ENCODE measurements at regions not wholly inside any gene's neighbourhood (a gene's known extent, or its start where the extent isn't known, plus 50 kb on each side); places are given as distances from the start of the nearest gene placed in this dataset.

- TF ChIP-seq GABPA (IDR thresholded peaks at IDR 0.05 in 1 of 2, conservative IDR thresholded peaks at IDR 0.05 in 1 of 2) = no peak
- TF ChIP-seq, protein P1, sequence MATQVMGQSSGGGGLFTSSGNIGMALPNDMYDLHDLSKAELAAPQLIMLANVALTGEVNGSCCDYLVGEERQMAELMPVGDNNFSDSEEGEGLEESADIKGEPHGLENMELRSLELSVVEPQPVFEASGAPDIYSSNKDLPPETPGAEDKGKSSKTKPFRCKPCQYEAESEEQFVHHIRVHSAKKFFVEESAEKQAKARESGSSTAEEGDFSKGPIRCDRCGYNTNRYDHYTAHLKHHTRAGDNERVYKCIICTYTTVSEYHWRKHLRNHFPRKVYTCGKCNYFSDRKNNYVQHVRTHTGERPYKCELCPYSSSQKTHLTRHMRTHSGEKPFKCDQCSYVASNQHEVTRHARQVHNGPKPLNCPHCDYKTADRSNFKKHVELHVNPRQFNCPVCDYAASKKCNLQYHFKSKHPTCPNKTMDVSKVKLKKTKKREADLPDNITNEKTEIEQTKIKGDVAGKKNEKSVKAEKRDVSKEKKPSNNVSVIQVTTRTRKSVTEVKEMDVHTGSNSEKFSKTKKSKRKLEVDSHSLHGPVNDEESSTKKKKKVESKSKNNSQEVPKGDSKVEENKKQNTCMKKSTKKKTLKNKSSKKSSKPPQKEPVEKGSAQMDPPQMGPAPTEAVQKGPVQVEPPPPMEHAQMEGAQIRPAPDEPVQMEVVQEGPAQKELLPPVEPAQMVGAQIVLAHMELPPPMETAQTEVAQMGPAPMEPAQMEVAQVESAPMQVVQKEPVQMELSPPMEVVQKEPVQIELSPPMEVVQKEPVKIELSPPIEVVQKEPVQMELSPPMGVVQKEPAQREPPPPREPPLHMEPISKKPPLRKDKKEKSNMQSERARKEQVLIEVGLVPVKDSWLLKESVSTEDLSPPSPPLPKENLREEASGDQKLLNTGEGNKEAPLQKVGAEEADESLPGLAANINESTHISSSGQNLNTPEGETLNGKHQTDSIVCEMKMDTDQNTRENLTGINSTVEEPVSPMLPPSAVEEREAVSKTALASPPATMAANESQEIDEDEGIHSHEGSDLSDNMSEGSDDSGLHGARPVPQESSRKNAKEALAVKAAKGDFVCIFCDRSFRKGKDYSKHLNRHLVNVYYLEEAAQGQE (IDR thresholded peaks at IDR 0.05) = no peak
- TF ChIP-seq, protein P2, sequence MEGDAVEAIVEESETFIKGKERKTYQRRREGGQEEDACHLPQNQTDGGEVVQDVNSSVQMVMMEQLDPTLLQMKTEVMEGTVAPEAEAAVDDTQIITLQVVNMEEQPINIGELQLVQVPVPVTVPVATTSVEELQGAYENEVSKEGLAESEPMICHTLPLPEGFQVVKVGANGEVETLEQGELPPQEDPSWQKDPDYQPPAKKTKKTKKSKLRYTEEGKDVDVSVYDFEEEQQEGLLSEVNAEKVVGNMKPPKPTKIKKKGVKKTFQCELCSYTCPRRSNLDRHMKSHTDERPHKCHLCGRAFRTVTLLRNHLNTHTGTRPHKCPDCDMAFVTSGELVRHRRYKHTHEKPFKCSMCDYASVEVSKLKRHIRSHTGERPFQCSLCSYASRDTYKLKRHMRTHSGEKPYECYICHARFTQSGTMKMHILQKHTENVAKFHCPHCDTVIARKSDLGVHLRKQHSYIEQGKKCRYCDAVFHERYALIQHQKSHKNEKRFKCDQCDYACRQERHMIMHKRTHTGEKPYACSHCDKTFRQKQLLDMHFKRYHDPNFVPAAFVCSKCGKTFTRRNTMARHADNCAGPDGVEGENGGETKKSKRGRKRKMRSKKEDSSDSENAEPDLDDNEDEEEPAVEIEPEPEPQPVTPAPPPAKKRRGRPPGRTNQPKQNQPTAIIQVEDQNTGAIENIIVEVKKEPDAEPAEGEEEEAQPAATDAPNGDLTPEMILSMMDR (IDR thresholded peaks at IDR 0.05; ENCODE audit: low read depth, low read length, missing input control) = no peak
- TF ChIP-seq MAX (IDR thresholded peaks at IDR 0.05) = no peak
- no peak for TF ChIP-seq EGR1 (IDR thresholded peaks at IDR 0.05; ENCODE audit: low read depth in 2 of 2)
- no peak for TF ChIP-seq SP1 (IDR thresholded peaks at IDR 0.05)
- TF ChIP-seq RAD21 (IDR thresholded peaks at IDR 0.05) = no peak
- TF ChIP-seq, protein P3, sequence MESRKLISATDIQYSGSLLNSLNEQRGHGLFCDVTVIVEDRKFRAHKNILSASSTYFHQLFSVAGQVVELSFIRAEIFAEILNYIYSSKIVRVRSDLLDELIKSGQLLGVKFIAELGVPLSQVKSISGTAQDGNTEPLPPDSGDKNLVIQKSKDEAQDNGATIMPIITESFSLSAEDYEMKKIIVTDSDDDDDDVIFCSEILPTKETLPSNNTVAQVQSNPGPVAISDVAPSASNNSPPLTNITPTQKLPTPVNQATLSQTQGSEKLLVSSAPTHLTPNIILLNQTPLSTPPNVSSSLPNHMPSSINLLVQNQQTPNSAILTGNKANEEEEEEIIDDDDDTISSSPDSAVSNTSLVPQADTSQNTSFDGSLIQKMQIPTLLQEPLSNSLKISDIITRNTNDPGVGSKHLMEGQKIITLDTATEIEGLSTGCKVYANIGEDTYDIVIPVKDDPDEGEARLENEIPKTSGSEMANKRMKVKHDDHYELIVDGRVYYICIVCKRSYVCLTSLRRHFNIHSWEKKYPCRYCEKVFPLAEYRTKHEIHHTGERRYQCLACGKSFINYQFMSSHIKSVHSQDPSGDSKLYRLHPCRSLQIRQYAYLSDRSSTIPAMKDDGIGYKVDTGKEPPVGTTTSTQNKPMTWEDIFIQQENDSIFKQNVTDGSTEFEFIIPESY (IDR thresholded peaks at IDR 0.05) = no peak
Measured at GRCh38 chr1:106651028-106651762, 405.3 kb upstream of the PRMT6 start.

Data from liver (tissue), 3 donors.